K562 (cell line): ENCODE measurements at regions not wholly inside any gene's neighbourhood (a gene's known extent, or its start where the extent isn't known, plus 50 kb on each side); places are given as distances from the start of the nearest gene placed in this dataset.

Experiments
- ATF7 ChIP-seq: fragments of 450-650 bp; IDR thresholded peaks from 2 replicates; pipeline ENCODE4 v1.7.1; 2014; ENCODE audit warnings: mild to moderate bottlenecking, moderate library complexity
- KLF6 ChIP-seq: fragments of 250-450 bp; sonication (Bioruptor Pico); IDR thresholded peaks from 2 replicates; pipeline ENCODE4 v1.4.0; 2020; ENCODE audit warnings: mild to moderate bottlenecking, moderate library complexity, borderline replicate concordance
- MGA ChIP-seq: fragments of 450-650 bp; IDR thresholded peaks from 2 replicates; pipeline ENCODE4 v1.6.1; 2016; ENCODE audit warnings: mild to moderate bottlenecking, moderate library complexity
- TFAP4 ChIP-seq: sonication (generic); formaldehyde crosslinking; IDR thresholded peaks from 2 replicates; pipeline ENCODE4 v1.8.0; 2022; ENCODE audit warnings: missing genetic modification reagents, mild to moderate bottlenecking, moderate library complexity, borderline replicate concordance
- ZBTB9 ChIP-seq: fragments of 450-650 bp; formaldehyde crosslinking; IDR thresholded peaks from 2 replicates; pipeline ENCODE4 v1.4.0; 2020; ENCODE audit warnings: mild to moderate bottlenecking, moderate library complexity
- ZNF121 ChIP-seq: sonication (generic); formaldehyde crosslinking; conservative IDR thresholded peaks from 2 replicates; pipeline ENCODE4 v1.8.0; 2022; ENCODE audit warnings: missing genetic modification reagents

- TF ChIP-seq MGA (no peak), TFAP4 (CRISPR knock-in tag) (no peak), ATF7 (no peak), ZBTB9 (no peak), ZNF121 (no peak), KLF6 (no peak)
These were observed 113.8 kb upstream of the ERRFI1 start (continued) for GRCh38 chr1:8139941-8140340.
